MG63 (cell line): ENCODE measurements at regions not wholly inside any gene's neighbourhood (a gene's known extent, or its start where the extent isn't known, plus 50 kb on each side); places are given as distances from the start of the nearest gene placed in this dataset.
"Not testable (repeated sequence)": the region's sequence is repeated elsewhere in the genome, so short reads cannot be mapped to it uniquely, and the experiment has no call there.

Source experiments
- DNase-seq: peaks from one replicate; pipeline ENCODE4 v3.0.0-alpha.2; 2020
- H3K27me3 ChIP-seq: fragments of 250-450 bp; sonication (Bioruptor Pico); 2 replicates; pipeline ENCODE4 v1.5.1; 2020; ENCODE audit warnings: mild to moderate bottlenecking, moderate library complexity
- H3K36me3 ChIP-seq: fragments of 250-450 bp; sonication (Bioruptor Pico); 2 replicates; pipeline ENCODE4 v1.5.1; 2020; ENCODE audit warnings: mild to moderate bottlenecking, moderate library complexity
- H3K4me3 ChIP-seq: fragments of 250-450 bp; sonication (Bioruptor Pico); 2 replicates; pipeline ENCODE4 v1.5.1; 2020; ENCODE audit warnings: mild to moderate bottlenecking, moderate library complexity
- H3K9me3 ChIP-seq: fragments of 250-450 bp; sonication (Bioruptor Pico); 2 replicates; pipeline ENCODE4 v1.5.1; 2020; ENCODE audit warnings: mild to moderate bottlenecking, moderate library complexity

- H3K36me3 ChIP-seq = no peaks in the 10 kb centered on the region
- DNase-seq = no peak
Measured at GRCh38 chr2:147600646-147601045, 244.2 kb upstream of the ACVR2A start.

DNA sequence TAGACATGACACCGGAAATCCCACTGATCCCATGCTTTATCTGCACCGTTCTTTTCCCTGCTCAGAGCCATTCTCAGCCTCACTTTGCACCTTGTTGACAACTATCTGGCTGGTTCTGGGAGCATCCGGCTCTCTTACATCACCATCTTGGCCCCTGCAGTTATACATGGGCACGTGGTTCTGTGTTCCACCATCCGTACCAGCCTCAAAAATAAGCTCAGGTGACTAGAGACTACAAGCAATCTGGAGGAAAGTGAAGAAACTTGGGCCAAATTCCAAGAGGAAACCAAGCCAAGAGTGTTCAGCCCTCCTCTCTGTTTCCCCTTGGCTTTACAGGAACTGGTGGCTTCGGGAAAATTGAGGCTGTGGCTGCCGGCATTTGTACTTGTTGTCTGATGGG lies 244.6 kb upstream of the ACVR2A start:
- no peak overlapping the region for H3K4me3 ChIP-seq
- H3K36me3 ChIP-seq = no peaks in the 10 kb centered on the region
- no peaks in the 10 kb centered on the region for H3K27me3 ChIP-seq
- DNase-seq = no peak
- no peaks in the 10 kb centered on the region for H3K9me3 ChIP-seq

More at GRCh38 chr2:147600646-147601045, 244.2 kb upstream of the ACVR2A start:
- H3K9me3 ChIP-seq = no peaks in the 10 kb centered on the region
- no peak overlapping the region for H3K4me3 ChIP-seq
- no peaks in the 10 kb centered on the region for H3K27me3 ChIP-seq

- Histone ChIP-seq H3K4me3 (no peak overlapping the region), H3K27me3 (no peaks in the 10 kb centered on the region), H3K36me3 (no peaks in the 10 kb centered on the region), H3K9me3 (peaks cover 2% of the 10 kb centered on the region; the same call in 1 of the 2 replicates)
- no peak for DNase-seq
Measured at GRCh38 chr2:147595200-147595599, 249.6 kb upstream of the ACVR2A start.

- H3K9me3 ChIP-seq = peaks cover 2% of the 10 kb centered on the region; the same call in 1 of the 2 replicates
- H3K4me3 ChIP-seq = no peak overlapping the region
- H3K36me3 ChIP-seq = no peaks in the 10 kb centered on the region
- DNase-seq = no peak
- no peaks in the 10 kb centered on the region for H3K27me3 ChIP-seq
Measured at GRCh38 chr2:147594038-147594437, 250.8 kb upstream of the ACVR2A start.

- H3K9me3 ChIP-seq, H3K4me3 ChIP-seq, H3K36me3 ChIP-seq, H3K27me3 ChIP-seq, DNase-seq: not testable (repeated sequence)
Measured at GRCh38 chr2:147592784-147593183, 252.0 kb upstream of the ACVR2A start.

DNA sequence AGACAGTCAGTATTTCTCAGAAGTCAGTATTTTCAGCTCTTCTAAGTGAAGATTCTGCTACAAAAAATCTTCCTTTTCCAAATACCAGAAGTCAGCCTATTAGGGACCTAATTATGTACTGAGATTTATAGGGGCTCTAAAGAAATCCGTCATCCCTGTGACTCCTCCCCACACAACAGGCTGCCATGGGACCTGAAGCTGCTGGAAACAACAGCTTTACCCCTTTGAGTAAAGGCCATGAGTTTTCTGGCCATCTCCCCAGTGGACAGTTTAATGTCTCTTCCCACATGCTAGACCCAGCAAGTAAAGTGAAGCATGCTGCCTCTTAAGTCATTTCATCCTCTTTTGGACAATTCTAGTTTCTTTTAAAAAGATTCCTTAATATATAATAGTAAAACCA lies 255.7 kb upstream of the ACVR2A start:
- Histone ChIP-seq H3K36me3 (no peaks in the 10 kb centered on the region), H3K9me3 (peaks cover 4% of the 10 kb centered on the region), H3K27me3 (no peaks in the 10 kb centered on the region), H3K4me3 (no peak overlapping the region)
- no peak for DNase-seq

DNA sequence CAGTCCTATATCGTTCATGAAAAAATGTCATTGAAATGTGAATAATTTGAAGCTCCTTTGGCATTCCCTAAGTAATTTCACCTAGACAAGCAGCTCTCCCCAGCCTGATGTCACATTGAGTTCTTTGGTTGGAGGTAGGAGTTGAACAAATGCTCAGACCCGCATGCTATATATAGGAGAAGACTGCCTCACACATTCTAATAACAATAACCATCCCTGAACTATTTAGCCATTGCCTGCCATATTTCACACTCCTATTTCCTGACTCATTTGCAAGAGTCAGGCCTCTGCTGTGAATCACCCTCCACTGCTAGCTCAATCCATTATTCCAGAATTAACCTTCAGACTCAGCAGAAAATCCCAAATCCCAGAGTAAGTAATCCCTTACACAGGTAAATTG lies 256.6 kb upstream of the ACVR2A start:
- Histone ChIP-seq H3K9me3 (peaks cover 4% of the 10 kb centered on the region), H3K4me3 (no peak overlapping the region), H3K27me3 (no peaks in the 10 kb centered on the region), H3K36me3 (no peaks in the 10 kb centered on the region)
- DNase-seq = peak; percentile 33

GRCh38 chr2:147578529-147578928 lies 266.3 kb upstream of the ACVR2A start:
- no peak overlapping the region for H3K4me3 ChIP-seq
- no peaks in the 10 kb centered on the region for H3K27me3 ChIP-seq
- DNase-seq = no peak

DNA sequence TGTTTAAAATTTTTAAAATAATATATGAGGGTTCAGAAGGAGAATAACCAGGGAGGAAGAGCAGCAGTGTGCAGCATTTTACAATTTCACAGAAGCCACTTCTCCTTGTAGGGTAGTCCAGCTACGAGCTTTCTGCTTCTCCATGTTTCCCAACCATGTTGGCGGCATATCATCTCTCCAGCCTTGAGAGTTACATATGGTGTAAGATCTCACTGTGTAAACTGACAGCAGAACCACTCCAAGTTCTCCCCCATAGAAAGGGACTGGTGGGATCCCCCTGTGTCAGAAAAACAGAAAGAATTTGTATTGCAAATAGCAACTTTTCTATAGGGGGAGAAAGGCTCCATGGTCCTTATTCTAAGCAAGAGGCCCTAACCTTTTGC lies 266.8 kb upstream of the ACVR2A start:
- Histone ChIP-seq H3K9me3 (no peaks in the 10 kb centered on the region), H3K27me3 (no peaks in the 10 kb centered on the region), H3K4me3 (no peak overlapping the region), H3K36me3 (no peaks in the 10 kb centered on the region)
- DNase-seq = no peak

More at GRCh38 chr2:147578529-147578928, 266.3 kb upstream of the ACVR2A start:
- H3K36me3 ChIP-seq = no peaks in the 10 kb centered on the region
- H3K9me3 ChIP-seq = no peaks in the 10 kb centered on the region

- DNase-seq = no peak
- Histone ChIP-seq H3K9me3 (no peaks in the 10 kb centered on the region), H3K36me3 (no peaks in the 10 kb centered on the region), H3K27me3 (no peaks in the 10 kb centered on the region), H3K4me3 (no peak overlapping the region)
Measured at GRCh38 chr2:147577323-147577997, 267.4 kb upstream of the ACVR2A start.

DNA sequence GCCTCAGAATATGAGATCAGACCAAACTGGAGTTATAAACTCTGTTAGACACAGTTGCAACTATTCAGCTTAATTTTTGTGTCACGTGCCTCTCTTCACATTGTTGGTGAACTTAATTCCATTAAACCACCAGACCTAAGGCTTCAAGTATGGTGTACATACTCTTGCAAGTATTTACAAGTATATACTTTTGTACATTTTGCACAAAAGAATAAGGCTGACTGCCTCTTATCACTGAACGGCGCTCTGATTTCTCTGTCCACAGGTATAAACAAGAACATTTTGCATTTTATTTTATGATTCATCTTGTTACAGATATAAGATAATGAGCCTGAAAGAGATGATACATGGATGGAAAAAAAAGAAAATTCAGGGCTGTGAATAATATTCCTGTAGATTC lies 269.7 kb upstream of the ACVR2A start:
- H3K9me3 ChIP-seq = no peaks in the 10 kb centered on the region
- H3K4me3 ChIP-seq = no peak overlapping the region
- H3K36me3 ChIP-seq = no peaks in the 10 kb centered on the region
- no peaks in the 10 kb centered on the region for H3K27me3 ChIP-seq
- DNase-seq = no peak

DNA sequence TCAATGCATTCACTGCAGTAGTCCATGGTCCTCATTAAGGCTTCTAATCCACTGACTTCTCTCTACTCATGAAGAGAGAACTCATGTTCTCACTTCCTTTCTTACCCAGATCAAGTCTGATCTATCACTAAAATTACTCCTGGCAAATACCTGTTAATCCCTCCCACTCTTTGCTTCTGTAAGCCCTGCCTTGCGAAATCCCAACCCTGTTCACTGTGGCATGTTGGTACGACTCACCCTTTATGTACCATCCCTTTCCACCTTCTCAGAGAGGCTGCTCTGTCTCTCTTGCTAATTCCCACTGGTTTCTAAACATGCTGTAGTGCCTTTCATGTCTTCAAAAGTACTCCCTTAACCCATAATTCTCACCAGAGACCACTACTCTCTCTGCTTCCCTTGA lies 272.2 kb upstream of the ACVR2A start:
- no peak for DNase-seq
- H3K36me3 ChIP-seq = no peaks in the 10 kb centered on the region
- H3K27me3 ChIP-seq = no peaks in the 10 kb centered on the region
- H3K9me3 ChIP-seq = no peaks in the 10 kb centered on the region
- H3K4me3 ChIP-seq = no peak overlapping the region

- Histone ChIP-seq H3K36me3 (no peaks in the 10 kb centered on the region), H3K27me3 (no peaks in the 10 kb centered on the region), H3K4me3 (no peak overlapping the region), H3K9me3 (no peaks in the 10 kb centered on the region)
- DNase-seq = no peak
Measured at GRCh38 chr2:147569426-147569825, 275.4 kb upstream of the ACVR2A start.

DNA sequence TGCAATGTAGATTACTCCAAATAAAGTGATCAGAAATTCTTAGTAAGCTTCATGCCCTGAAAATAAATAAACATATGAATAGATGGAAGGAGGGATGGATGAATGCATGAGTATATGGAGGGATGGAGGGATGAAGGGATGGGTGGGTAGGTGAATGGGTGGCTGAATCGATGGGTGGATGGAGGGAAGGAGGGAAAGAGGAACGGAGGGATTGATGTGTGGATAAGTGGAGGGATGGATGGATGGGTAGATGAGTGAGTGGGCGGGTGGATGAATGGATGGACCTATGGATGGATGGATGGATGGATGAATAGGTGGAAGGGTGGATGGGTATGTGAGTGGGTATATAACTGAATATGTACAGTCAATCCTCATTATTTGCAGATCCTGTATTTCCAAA lies 276.7 kb upstream of the ACVR2A start:
- H3K27me3 ChIP-seq = no peaks in the 10 kb centered on the region
- no peaks in the 10 kb centered on the region for H3K9me3 ChIP-seq
- no peak overlapping the region for H3K4me3 ChIP-seq
- no peak for DNase-seq
- no peaks in the 10 kb centered on the region for H3K36me3 ChIP-seq

GRCh38 chr2:147567136-147567535 lies 277.7 kb upstream of the ACVR2A start:
- DNase-seq = no peak
- Histone ChIP-seq H3K36me3 (no peaks in the 10 kb centered on the region), H3K27me3 (no peaks in the 10 kb centered on the region), H3K4me3 (no peak overlapping the region), H3K9me3 (no peaks in the 10 kb centered on the region)

DNA sequence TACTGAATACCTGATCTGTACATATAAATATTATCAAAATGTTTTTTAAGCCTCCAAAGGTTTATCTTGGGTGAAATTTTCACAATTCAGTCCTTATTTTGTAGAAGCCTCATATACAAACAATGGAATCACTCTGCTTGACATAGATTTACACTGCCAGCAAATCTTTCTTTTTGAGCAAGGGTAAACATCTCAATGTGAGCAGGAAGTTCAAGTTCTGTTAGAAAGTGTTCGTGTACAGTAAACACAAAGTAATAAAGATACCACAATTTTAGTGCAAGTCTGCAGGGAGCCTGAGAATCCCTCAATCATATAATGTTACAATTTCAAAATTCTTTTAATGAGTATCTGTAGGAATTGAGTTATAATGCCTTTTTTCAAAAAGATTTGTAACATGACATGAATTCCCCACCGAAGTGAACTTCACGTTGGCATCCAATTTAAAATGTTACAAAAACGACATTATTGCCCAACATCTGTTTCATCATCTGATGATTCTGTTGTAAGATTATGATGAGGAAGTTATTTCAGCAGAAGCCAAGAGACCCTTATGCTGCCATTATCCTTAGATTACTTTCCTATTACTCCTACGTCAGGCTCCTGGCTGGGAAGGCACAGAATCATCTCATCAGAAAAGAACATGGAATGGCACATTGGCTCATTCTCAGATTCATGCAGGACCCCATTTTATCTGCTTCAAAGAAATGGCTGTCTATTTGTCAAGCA lies 283.9 kb upstream of the ACVR2A start:
- H3K27me3 ChIP-seq = no peaks in the 10 kb centered on the region
- DNase-seq = no peak

DNA sequence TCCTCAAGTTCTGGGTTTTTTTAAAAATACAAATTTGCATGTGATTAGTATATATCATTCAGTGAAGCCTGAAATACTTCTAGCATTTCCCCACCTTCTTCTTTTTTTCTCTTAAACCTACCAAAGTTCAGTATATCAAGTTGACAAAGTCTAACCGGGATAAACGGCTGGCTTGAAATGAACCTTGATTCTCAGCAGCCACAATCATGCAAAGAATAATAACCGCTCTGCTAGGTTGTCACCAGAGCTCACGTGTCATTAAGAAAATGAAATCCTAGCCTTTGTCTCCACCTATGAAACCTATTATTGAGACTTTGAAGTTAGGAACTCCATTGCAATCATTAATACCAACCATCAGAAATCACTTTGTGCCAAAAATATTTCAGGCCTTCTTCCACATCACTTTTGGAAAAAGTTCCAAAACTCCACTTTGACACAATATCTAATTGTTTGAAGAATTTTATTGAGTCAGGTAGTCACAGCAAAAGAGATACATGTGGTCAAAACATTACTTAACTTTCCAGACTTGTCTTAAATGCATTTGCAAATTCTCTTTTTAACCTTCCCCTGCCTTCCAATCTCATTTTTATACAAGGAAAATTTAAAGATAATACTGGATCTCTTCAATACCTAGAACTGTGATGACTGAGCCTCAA lies 285.6 kb upstream of the ACVR2A start:
- Histone ChIP-seq H3K4me3 (no peak overlapping the region), H3K9me3 (no peaks in the 10 kb centered on the region), H3K36me3 (no peaks in the 10 kb centered on the region), H3K27me3 (no peaks in the 10 kb centered on the region)
- no peak for DNase-seq

More for the DNA sequence above, 283.9 kb upstream of the ACVR2A start:
- H3K36me3 ChIP-seq = no peaks in the 10 kb centered on the region
- no peaks in the 10 kb centered on the region for H3K9me3 ChIP-seq
- H3K4me3 ChIP-seq = no peak overlapping the region

- H3K27me3 ChIP-seq = no peaks in the 10 kb centered on the region
- H3K36me3 ChIP-seq = no peaks in the 10 kb centered on the region
- H3K9me3 ChIP-seq = no peaks in the 10 kb centered on the region
- DNase-seq = no peak
- H3K4me3 ChIP-seq = no peak overlapping the region
Measured at GRCh38 chr2:147558620-147559019, 286.2 kb upstream of the ACVR2A start.
